ENCODE measurements at regions not wholly inside any gene's neighbourhood (a gene's known extent, or its start where the extent isn't known, plus 50 kb on each side); places are given as distances from the start of the nearest gene placed in this dataset.

DNA sequence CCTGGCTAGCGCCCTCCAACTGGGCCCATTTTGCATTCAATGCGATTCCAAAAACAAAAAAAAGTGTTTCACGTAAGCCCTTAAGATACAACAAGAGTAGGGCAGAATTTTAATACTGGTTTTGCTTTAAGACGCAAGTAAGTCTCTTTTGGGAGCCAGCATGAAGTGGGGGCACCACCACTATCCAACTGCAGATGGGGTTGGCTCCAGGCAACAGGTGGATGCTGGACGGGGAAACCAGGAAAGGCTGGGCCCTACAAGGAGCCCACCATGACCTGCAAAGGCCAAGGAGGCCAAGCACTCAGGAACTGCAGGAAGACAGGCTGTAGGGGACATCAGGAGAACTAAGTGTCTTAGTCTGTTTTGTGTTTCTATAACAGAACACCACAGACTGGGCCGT, 86.5 kb upstream of the INSIG1 start:
- TF ChIP-seq EZH2 (IDR thresholded peaks at IDR 0.05; ENCODE audit: borderline replicate concordance, low read depth, low read length, severe bottlenecking) (no peak), POLR2A (IDR thresholded peaks at IDR 0.05; ENCODE audit: low read depth, low read length) (no peak), JUN (IDR thresholded peaks at IDR 0.05; ENCODE audit: borderline replicate concordance, insufficient read depth, insufficient read length, low read depth) (no peak), MYC (IDR thresholded peaks at IDR 0.05; ENCODE audit: low read depth, low read length) (no peak), FOS (IDR thresholded peaks at IDR 0.05; ENCODE audit: borderline replicate concordance, insufficient read depth, low read length) (no peak), POLR2AphosphoS5 (IDR thresholded peaks at IDR 0.05; ENCODE audit: insufficient read depth, low read depth, low read length) (no peak)
- TF ChIP-seq, protein P1, sequence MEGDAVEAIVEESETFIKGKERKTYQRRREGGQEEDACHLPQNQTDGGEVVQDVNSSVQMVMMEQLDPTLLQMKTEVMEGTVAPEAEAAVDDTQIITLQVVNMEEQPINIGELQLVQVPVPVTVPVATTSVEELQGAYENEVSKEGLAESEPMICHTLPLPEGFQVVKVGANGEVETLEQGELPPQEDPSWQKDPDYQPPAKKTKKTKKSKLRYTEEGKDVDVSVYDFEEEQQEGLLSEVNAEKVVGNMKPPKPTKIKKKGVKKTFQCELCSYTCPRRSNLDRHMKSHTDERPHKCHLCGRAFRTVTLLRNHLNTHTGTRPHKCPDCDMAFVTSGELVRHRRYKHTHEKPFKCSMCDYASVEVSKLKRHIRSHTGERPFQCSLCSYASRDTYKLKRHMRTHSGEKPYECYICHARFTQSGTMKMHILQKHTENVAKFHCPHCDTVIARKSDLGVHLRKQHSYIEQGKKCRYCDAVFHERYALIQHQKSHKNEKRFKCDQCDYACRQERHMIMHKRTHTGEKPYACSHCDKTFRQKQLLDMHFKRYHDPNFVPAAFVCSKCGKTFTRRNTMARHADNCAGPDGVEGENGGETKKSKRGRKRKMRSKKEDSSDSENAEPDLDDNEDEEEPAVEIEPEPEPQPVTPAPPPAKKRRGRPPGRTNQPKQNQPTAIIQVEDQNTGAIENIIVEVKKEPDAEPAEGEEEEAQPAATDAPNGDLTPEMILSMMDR (IDR thresholded peaks at IDR 0.05; ENCODE audit: extremely low read depth in 1 of 2, insufficient read depth in 1 of 2, low read depth in 1 of 2, low read length in 2 of 2): no peak
